Stimulated activated memory B cell treated with anti-CD40 and anti-IgM and Interleukin-4, amounts not matched to agents 10 μg/mL and 1 μg/mL and 100 μg/mL, for 72 hours (primary cell): ENCODE measurements at regions not wholly inside any gene's neighbourhood (a gene's known extent, or its start where the extent isn't known, plus 50 kb on each side); places are given as distances from the start of the nearest gene placed in this dataset.

Experiments used
- ATAC-seq: fragments of 150-1000 bp; cut with Tn5 transposase; 2 replicates; pipeline ENCODE4 v1.10.0; 2021
- H3K27ac Mint-ChIP-seq: one replicate; pipeline ENCODE4 v1.8.0; 2022; ENCODE audit warnings: mild to moderate bottlenecking, mixed read lengths
- H3K27me3 Mint-ChIP-seq: one replicate; pipeline ENCODE4 v1.8.0; 2022; ENCODE audit warnings: mixed read lengths
- H3K36me3 Mint-ChIP-seq: one replicate; pipeline ENCODE4 v1.8.0; 2022; ENCODE audit warnings: mixed read lengths
- H3K4me1 Mint-ChIP-seq: one replicate; pipeline ENCODE4 v1.8.0; 2022; ENCODE audit warnings: mixed read lengths
- H3K4me3 Mint-ChIP-seq: one replicate; pipeline ENCODE4 v1.8.0; 2022; ENCODE audit warnings: mild to moderate bottlenecking, moderate library complexity, mixed read lengths
- H3K9me3 Mint-ChIP-seq: one replicate; pipeline ENCODE4 v1.8.0; 2022; ENCODE audit warnings: mixed read lengths

GRCh38 chr6:137751768-137752560, 115.1 kb upstream of the TNFAIP3 start:
- Mint-ChIP-seq H3K36me3 (no peaks in the 10 kb centered on the region), H3K4me3 (no peak overlapping the region), H3K9me3 (no peaks in the 10 kb centered on the region), H3K4me1 (peaks cover 28% of the 10 kb centered on the region), H3K27ac (no peak overlapping the region), H3K27me3 (no peaks in the 10 kb centered on the region)
- ATAC-seq, result no peak

GRCh38 chr6:137754366-137754765, 112.7 kb upstream of the TNFAIP3 start:
- peaks cover 28% of the 10 kb centered on the region for H3K4me1 Mint-ChIP-seq
- peak overlapping the region; percentile 41 for H3K27ac Mint-ChIP-seq
- H3K9me3 Mint-ChIP-seq, result no peaks in the 10 kb centered on the region
- no peaks in the 10 kb centered on the region for H3K36me3 Mint-ChIP-seq
- H3K4me3 Mint-ChIP-seq, result no peak overlapping the region
- peak; percentile 67 for ATAC-seq
- no peaks in the 10 kb centered on the region for H3K27me3 Mint-ChIP-seq

DNA sequence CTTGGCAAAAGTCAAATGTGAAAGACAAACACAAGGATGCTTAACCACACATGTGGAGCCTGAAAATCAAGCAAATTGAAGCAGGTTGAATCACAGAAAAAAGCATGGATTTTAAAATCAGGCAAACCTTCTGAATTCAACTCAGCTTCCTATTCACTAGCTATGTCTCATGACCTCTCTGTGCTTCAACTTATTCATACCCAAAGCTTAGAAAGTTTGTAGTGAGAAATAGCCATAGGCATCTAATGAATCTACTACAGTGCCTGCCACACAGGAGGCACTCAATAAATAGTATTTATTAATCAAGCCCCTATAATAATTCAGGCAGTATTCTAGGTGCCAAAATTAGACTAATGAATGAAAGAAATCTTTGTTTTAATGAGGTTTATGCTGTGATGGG, 112.2 kb upstream of the TNFAIP3 start:
- no peak overlapping the region for H3K4me3 Mint-ChIP-seq
- H3K36me3 Mint-ChIP-seq, result no peaks in the 10 kb centered on the region
- ATAC-seq, result no peak
- H3K27ac Mint-ChIP-seq, result peak overlapping the region; percentile 2
- no peaks in the 10 kb centered on the region for H3K9me3 Mint-ChIP-seq
- H3K4me1 Mint-ChIP-seq, result peaks cover 28% of the 10 kb centered on the region
- H3K27me3 Mint-ChIP-seq, result no peaks in the 10 kb centered on the region

DNA sequence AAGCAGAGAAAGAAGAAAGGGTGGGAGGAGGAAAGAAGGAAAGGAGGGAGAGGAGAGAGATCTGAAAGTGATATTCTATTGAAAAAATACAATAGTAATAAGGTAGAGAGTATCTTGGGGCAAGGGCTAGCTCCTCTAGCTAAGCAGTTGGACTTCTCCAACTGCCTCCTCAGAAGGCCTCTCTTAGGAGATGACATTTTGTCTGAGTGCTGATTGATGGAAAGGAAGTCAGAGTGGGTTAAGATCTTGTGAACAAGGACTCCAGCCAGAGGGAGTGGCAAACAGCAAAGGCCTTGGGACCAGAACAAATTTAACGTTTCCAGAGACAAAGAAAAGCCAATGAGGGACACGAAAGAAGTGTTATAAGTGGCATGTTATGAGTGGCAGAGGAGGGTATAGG, 111.8 kb upstream of the TNFAIP3 start:
- Mint-ChIP-seq H3K4me1 (peaks cover 28% of the 10 kb centered on the region), H3K4me3 (no peak overlapping the region), H3K27ac (peak overlapping the region; percentile 2), H3K27me3 (no peaks in the 10 kb centered on the region), H3K36me3 (no peaks in the 10 kb centered on the region), H3K9me3 (no peaks in the 10 kb centered on the region)
- ATAC-seq, result no peak

DNA sequence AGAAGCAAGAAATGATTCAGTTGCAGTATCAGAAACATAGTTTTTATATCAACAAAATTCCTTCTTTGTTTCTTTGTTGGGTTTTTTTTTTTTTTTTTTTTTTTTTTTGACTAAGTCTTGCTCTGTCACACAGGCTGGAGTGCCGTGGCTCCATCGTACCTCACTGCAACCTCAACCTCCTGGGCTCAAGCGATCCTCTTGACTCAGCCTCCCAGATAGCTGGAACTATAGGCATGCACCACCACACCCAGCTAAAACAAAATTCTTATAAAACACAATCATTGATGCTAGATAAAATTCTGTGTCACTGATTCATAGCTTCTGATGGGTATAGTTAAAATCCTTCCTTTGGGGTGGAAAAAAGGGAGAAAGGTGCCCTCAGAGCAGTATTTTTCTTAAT, 110.3 kb upstream of the TNFAIP3 start:
- Mint-ChIP-seq H3K27me3 (no peaks in the 10 kb centered on the region), H3K27ac (no peak overlapping the region), H3K9me3 (no peaks in the 10 kb centered on the region), H3K4me1 (peaks cover 28% of the 10 kb centered on the region), H3K36me3 (no peaks in the 10 kb centered on the region), H3K4me3 (no peak overlapping the region)
- no peak for ATAC-seq

DNA sequence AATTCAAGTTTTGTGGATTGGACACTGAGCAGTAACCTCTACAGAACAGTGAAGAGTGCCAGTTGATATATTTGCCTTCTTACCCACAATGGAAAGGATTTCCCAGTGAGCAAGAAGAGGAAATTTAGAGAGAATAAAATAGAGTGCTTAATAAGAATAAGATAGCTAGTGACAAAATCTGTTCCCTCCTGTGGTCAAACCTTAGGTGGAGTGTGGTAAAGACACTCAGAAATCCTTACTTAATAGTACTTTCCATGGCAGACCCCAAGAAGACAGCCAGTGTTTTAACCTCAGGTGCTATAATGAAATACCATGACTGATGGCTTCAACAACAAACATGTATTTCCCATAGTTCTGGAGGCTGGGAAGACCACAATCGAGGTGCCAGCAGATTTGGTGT, 108.4 kb upstream of the TNFAIP3 start:
- no peaks in the 10 kb centered on the region for H3K9me3 Mint-ChIP-seq
- no peak for ATAC-seq
- H3K27me3 Mint-ChIP-seq, result no peaks in the 10 kb centered on the region
- H3K4me3 Mint-ChIP-seq, result no peak overlapping the region
- peak overlapping the region; percentile 25 for H3K27ac Mint-ChIP-seq
- no peaks in the 10 kb centered on the region for H3K36me3 Mint-ChIP-seq
- H3K4me1 Mint-ChIP-seq, result peaks cover 22% of the 10 kb centered on the region

DNA sequence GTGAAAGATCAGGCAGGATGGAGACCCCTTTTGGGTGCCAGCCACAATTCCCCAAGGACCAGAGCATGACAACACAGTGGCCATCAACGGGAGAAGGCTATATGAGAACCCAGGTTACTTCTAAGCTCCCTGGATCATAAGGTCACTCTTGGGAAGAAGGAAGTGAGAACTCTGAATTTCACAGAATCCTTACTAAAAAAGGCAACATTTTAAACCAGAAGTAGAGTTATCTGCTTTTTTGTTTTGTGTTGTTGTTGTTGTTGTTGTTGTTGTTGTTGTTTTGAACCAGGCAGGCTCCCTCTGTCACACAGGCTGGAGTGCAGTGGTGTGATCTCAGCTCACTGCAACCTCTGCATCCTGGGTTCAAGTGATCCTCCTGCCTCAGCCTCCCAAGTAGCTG, 107.4 kb upstream of the TNFAIP3 start:
- no peak for ATAC-seq
- H3K36me3 Mint-ChIP-seq, result no peaks in the 10 kb centered on the region
- H3K27ac Mint-ChIP-seq, result no peak overlapping the region
- H3K4me3 Mint-ChIP-seq, result no peak overlapping the region
- H3K9me3 Mint-ChIP-seq, result no peaks in the 10 kb centered on the region
- no peaks in the 10 kb centered on the region for H3K27me3 Mint-ChIP-seq
- H3K4me1 Mint-ChIP-seq, result peaks cover 13% of the 10 kb centered on the region

- H3K36me3 Mint-ChIP-seq, result no peaks in the 10 kb centered on the region
- H3K27ac Mint-ChIP-seq, result no peak overlapping the region
- no peaks in the 10 kb centered on the region for H3K9me3 Mint-ChIP-seq
- no peaks in the 10 kb centered on the region for H3K4me1 Mint-ChIP-seq
- no peak for ATAC-seq
- H3K27me3 Mint-ChIP-seq, result no peaks in the 10 kb centered on the region
- no peak overlapping the region for H3K4me3 Mint-ChIP-seq
These were observed 106.0 kb upstream of the TNFAIP3 start for GRCh38 chr6:137761072-137761471.

DNA sequence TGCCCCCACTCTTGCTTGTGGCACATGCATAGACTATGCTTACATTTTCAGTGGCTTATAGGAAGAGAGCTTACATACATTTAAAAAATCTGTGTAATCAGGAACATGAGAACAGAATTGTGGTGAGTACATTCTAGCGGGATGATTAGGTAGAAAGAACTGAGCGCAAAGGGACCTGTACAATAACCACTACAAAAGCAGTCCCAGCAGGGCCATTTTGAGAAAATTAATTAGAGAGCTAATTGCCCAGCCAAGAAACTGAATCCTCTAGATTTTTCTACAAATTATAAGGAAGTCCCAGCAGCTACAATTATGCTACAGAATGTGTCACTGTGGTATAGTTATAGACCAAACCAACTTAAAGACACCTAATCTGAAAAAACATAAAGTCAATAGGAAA, 105.6 kb upstream of the TNFAIP3 start:
- ATAC-seq, result no peak
- Mint-ChIP-seq H3K4me3 (no peak overlapping the region), H3K9me3 (no peaks in the 10 kb centered on the region), H3K27ac (no peak overlapping the region), H3K4me1 (no peaks in the 10 kb centered on the region), H3K27me3 (no peaks in the 10 kb centered on the region), H3K36me3 (no peaks in the 10 kb centered on the region)

DNA sequence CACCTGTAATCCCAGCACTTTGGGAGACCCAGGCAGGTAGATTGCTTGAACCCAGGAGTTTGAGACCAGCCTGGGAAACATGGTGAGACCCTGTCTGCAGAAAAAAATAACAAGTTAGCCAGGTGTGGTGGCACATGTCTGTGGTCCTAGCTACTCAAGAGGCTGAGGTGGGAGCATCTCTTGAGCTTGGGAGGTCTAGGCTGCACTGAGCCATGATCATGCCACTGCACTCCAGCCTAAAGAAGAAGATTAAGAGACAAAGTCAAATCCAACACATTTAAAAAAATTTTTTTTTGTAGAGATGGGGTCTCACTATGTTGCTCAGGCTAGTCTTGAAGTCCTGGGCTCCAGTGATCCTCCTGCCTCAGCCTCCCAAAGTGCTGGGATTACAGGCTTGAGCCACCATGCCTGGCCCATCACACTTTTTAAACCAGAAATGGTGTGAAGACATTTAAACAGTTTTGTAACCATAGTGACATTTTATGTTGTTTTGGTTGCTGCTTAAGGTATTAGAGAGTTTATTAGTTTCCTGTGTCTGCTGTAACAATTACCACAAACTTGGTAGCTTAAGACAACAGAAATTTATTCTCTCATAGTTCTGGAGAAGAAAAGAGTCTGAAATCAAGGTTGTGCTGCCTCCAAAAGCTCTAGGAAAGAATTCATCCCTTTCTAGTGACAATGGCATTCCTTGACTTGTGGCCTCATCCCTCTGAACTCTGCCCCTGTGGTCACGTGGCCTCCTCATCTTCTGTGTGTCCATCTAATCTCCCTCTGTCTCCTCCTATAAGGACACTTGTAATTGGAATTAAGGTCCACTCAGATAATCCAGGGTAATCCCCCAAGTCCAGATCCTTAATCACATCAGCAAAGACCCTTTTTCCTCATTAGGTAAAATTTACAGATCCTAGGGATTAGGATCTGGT, 104.6 kb upstream of the TNFAIP3 start:
- no peak overlapping the region for H3K4me3 Mint-ChIP-seq
- H3K9me3 Mint-ChIP-seq, result no peaks in the 10 kb centered on the region
- H3K27me3 Mint-ChIP-seq, result no peaks in the 10 kb centered on the region
- no peaks in the 10 kb centered on the region for H3K36me3 Mint-ChIP-seq
- no peaks in the 10 kb centered on the region for H3K4me1 Mint-ChIP-seq
- no peak for ATAC-seq
- H3K27ac Mint-ChIP-seq, result no peak overlapping the region

GRCh38 chr6:137763436-137763835, 103.6 kb upstream of the TNFAIP3 start:
- H3K27ac Mint-ChIP-seq, result no peak overlapping the region

GRCh38 chr6:137763886-137764285, 103.2 kb upstream of the TNFAIP3 start:
- Mint-ChIP-seq H3K27me3 (no peaks in the 10 kb centered on the region), H3K4me3 (no peak overlapping the region), H3K27ac (no peak overlapping the region), H3K9me3 (no peaks in the 10 kb centered on the region), H3K36me3 (no peaks in the 10 kb centered on the region), H3K4me1 (peaks cover 10% of the 10 kb centered on the region)
- ATAC-seq, result no peak

More at GRCh38 chr6:137763436-137763835, 103.6 kb upstream of the TNFAIP3 start:
- H3K4me3 Mint-ChIP-seq, result no peak overlapping the region
- H3K27me3 Mint-ChIP-seq, result no peaks in the 10 kb centered on the region
- H3K9me3 Mint-ChIP-seq, result no peaks in the 10 kb centered on the region
- ATAC-seq, result no peak
- H3K36me3 Mint-ChIP-seq, result no peaks in the 10 kb centered on the region
- peaks cover 9% of the 10 kb centered on the region for H3K4me1 Mint-ChIP-seq

- Mint-ChIP-seq H3K27me3 (no peaks in the 10 kb centered on the region), H3K4me3 (no peak overlapping the region), H3K36me3 (no peaks in the 10 kb centered on the region), H3K9me3 (no peaks in the 10 kb centered on the region), H3K27ac (no peak overlapping the region), H3K4me1 (peaks cover 10% of the 10 kb centered on the region)
- no peak for ATAC-seq
These were observed 102.6 kb upstream of the TNFAIP3 start for GRCh38 chr6:137764464-137764863.

GRCh38 chr6:137765059-137765458, 102.0 kb upstream of the TNFAIP3 start:
- no peak overlapping the region for H3K4me3 Mint-ChIP-seq
- peaks cover 15% of the 10 kb centered on the region for H3K4me1 Mint-ChIP-seq
- no peaks in the 10 kb centered on the region for H3K27me3 Mint-ChIP-seq
- no peaks in the 10 kb centered on the region for H3K36me3 Mint-ChIP-seq
- H3K9me3 Mint-ChIP-seq, result no peaks in the 10 kb centered on the region
- ATAC-seq, result no peak
- H3K27ac Mint-ChIP-seq, result no peak overlapping the region

DNA sequence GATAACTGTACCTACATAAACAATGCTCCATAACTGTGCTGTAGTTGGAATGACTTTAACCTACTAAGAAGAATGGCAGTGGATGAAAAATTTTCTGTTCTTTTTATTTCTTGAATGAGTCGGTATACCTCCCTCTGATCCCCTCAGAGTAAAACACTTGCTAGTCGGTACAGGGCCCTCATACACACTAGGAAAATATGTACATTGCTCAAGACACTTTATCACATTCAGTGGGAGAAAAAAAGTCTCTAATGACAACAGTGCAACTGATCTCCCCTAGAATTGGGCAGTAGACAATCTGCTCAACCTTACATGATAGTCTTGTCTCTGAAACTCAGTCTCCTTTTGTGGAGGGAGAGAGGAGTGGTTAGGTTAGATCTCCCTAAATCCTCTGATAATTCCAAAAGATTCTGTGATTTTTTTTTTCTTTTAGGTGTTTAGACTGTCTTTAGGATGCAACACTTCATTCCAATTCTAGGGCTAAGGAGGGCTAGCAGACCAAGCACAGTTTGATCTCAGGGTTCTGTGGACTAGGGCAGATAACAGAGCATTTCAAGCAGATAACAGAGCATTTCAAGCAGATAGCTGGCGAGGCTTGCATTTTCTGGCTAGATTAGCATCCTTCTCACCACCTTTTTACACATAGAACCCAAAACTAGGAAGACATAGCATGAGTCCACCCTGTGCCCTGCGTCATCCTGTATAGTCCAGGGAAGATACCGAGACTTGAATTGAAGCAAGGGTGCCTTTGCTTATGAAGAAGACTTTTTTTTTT, 100.3 kb upstream of the TNFAIP3 start:
- no peak for ATAC-seq
- H3K4me3 Mint-ChIP-seq, result no peak overlapping the region
- no peaks in the 10 kb centered on the region for H3K36me3 Mint-ChIP-seq
- H3K9me3 Mint-ChIP-seq, result no peaks in the 10 kb centered on the region
- no peak overlapping the region for H3K27ac Mint-ChIP-seq
- H3K27me3 Mint-ChIP-seq, result no peaks in the 10 kb centered on the region
- H3K4me1 Mint-ChIP-seq, result peaks cover 16% of the 10 kb centered on the region
